PC-3 (cell line): ENCODE measurements at regions not wholly inside any gene's neighbourhood (a gene's known extent, or its start where the extent isn't known, plus 50 kb on each side); places are given as distances from the start of the nearest gene placed in this dataset.

Experiments
- EZH2 ChIP-seq: fragments of 300-600 bp; sonication (generic); IDR thresholded peaks from one replicate; pipeline ENCODE4 v1.6.1; 2017; ENCODE audit warnings: antibody characterized with exemption, mild to moderate bottlenecking, low read length; ENCODE audit not compliant: unreplicated experiment
- EZH2phosphoT487 ChIP-seq: fragments of 300-600 bp; sonication (generic); IDR thresholded peaks from 2 replicates; pipeline ENCODE4 v1.6.1; 2018; ENCODE audit warnings: mild to moderate bottlenecking, antibody characterized with exemption, low read length, borderline replicate concordance
- TF ChIP-seq, protein P1 (sequence below): fragments of 300-600 bp; sonication (generic); conservative IDR thresholded peaks from 2 replicates; pipeline ENCODE4 v1.5.1; 2017; ENCODE audit warnings: antibody characterized with exemption, low read depth, mild to moderate bottlenecking, low read length

DNA sequence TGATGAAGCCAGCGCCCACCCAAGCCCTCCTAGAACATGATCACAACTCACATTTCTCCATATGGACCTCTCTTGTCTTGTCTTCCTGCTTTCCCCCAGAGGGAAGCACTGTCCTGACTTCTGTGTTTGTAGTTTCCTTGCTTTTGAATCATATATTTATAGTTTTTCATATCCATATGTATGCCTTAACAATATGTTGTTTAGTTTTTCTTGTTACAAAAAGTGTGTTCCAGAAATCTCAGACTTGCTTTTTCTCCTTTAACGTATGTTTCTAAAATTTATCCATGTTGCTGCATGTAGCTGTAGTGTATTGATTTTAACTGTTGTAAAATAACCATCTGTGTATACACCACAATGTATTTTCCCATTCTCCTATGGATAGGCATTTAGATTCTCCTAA lies 182.0 kb upstream of the SMIM23 start:
- TF ChIP-seq, protein P1, sequence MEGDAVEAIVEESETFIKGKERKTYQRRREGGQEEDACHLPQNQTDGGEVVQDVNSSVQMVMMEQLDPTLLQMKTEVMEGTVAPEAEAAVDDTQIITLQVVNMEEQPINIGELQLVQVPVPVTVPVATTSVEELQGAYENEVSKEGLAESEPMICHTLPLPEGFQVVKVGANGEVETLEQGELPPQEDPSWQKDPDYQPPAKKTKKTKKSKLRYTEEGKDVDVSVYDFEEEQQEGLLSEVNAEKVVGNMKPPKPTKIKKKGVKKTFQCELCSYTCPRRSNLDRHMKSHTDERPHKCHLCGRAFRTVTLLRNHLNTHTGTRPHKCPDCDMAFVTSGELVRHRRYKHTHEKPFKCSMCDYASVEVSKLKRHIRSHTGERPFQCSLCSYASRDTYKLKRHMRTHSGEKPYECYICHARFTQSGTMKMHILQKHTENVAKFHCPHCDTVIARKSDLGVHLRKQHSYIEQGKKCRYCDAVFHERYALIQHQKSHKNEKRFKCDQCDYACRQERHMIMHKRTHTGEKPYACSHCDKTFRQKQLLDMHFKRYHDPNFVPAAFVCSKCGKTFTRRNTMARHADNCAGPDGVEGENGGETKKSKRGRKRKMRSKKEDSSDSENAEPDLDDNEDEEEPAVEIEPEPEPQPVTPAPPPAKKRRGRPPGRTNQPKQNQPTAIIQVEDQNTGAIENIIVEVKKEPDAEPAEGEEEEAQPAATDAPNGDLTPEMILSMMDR = no peak
- no peak for TF ChIP-seq EZH2
- TF ChIP-seq EZH2phosphoT487 = no peak
